GM23338 (cell line): ENCODE measurements at regions not wholly inside any gene's neighbourhood (a gene's known extent, or its start where the extent isn't known, plus 50 kb on each side); places are given as distances from the start of the nearest gene placed in this dataset.
"Not testable (repeated sequence)": the region's sequence is repeated elsewhere in the genome, so short reads cannot be mapped to it uniquely, and the experiment has no call there.

ENCODE experiments used
- EZH2 ChIP-seq: fragments of 200-600 bp; sonication (generic); IDR thresholded peaks from one replicate; pipeline ENCODE4 v1.8.0; 2017; ENCODE audit warnings: antibody characterized with exemption, mild to moderate bottlenecking, low read depth; ENCODE audit not compliant: unreplicated experiment
- TF ChIP-seq, protein P1 (sequence below), 2 experiments: fragments of 200-600 bp in 1 of 2; sonication (generic) in 1 of 2; conservative IDR thresholded peaks; 2 replicates each; pipeline versions ENCODE4 v1.5.1 to v1.6.1; 2016 to 2017; ENCODE audit warnings: antibody characterized with exemption in 2 of 2, low read depth in 2 of 2, mild to moderate bottlenecking in 2 of 2, moderate library complexity in 1 of 2

DNA sequence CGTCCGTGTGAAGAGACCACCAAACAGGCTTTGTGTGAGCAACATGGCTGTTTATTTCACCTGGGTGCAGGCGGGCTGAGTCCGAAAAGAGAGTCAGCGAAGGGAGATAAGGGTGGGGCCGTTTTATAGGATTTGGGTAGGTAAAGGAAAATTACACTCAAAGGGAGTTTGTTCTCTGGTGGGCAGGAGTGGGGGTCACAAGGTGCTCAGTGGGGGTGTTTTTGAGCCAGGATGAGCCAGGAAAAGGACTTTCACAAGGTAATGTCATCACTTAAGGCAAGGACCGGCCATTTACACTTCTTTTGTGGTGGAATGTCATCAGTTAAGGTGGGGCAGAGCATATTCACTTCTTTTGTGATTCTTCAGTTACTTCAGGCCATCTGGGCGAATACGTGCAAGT, 488.7 kb upstream of the ZP4 start:
- TF ChIP-seq, protein P1, sequence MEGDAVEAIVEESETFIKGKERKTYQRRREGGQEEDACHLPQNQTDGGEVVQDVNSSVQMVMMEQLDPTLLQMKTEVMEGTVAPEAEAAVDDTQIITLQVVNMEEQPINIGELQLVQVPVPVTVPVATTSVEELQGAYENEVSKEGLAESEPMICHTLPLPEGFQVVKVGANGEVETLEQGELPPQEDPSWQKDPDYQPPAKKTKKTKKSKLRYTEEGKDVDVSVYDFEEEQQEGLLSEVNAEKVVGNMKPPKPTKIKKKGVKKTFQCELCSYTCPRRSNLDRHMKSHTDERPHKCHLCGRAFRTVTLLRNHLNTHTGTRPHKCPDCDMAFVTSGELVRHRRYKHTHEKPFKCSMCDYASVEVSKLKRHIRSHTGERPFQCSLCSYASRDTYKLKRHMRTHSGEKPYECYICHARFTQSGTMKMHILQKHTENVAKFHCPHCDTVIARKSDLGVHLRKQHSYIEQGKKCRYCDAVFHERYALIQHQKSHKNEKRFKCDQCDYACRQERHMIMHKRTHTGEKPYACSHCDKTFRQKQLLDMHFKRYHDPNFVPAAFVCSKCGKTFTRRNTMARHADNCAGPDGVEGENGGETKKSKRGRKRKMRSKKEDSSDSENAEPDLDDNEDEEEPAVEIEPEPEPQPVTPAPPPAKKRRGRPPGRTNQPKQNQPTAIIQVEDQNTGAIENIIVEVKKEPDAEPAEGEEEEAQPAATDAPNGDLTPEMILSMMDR (conservative IDR thresholded peaks at IDR 0.05; ENCODE audit: low read depth in 2 of 2), result not testable (repeated sequence)
- TF ChIP-seq EZH2, result not testable (repeated sequence)
